Mammary epithelial cell (primary cell): ENCODE measurements at regions not wholly inside any gene's neighbourhood (a gene's known extent, or its start where the extent isn't known, plus 50 kb on each side); places are given as distances from the start of the nearest gene placed in this dataset.

Experiments used
- CTCF ChIP-seq, 2 donors: IDR thresholded peaks in 1 of 2; conservative IDR thresholded peaks in 1 of 2; 2 replicates each; pipeline ENCODE4 v1.5.1; 2011 to 2012; ENCODE audit warnings: inconsistent platforms in 2 of 2, low read length in 2 of 2, mild to moderate bottlenecking in 2 of 2, control low read depth in 1 of 2, low read depth in 1 of 2; ENCODE audit not compliant: insufficient read depth in 1 of 2; ENCODE audit errors: extremely low read depth in 1 of 2
- EZH2 ChIP-seq: IDR thresholded peaks from 2 replicates; pipeline ENCODE4 v1.6.1; 2012; ENCODE audit warnings: low read length, inconsistent platforms, borderline replicate concordance

- TF ChIP-seq CTCF (conservative IDR thresholded peaks at IDR 0.05 in 1 of 2, IDR thresholded peaks at IDR 0.05 in 1 of 2; ENCODE audit: extremely low read depth in 1 of 2, insufficient read depth in 1 of 2, low read depth in 1 of 2, low read length in 2 of 2) (no peak), EZH2 (no peak)
Measured at GRCh38 chr3:194945508-194945907, 259.8 kb downstream of the FAM43A start.
